ENCODE measurements at regions not wholly inside any gene's neighbourhood (a gene's known extent, or its start where the extent isn't known, plus 50 kb on each side); places are given as distances from the start of the nearest gene placed in this dataset.
A peak's percentile ranks its signal among the peaks of the same experiment; 100 is the strongest.

GRCh38 chr2:51998890-51999289 lies 967.0 kb upstream of the NRXN1 start:
- H3K36me3 ChIP-seq, result no peaks in the 10 kb centered on the region
- 91 to 94% methylated on average over 3 of the region's 3 CpGs for WGBS, 2 donors
- H3K9me3 ChIP-seq, result no peaks in the 10 kb centered on the region
- intact Hi-C loops (cut with DNase I), result no loop called here
- no peaks in the 10 kb centered on the region for H3K27me3 ChIP-seq
- no peak for TF ChIP-seq POLR2A (IDR thresholded peaks at IDR 0.05)
- TF ChIP-seq EP300 (IDR thresholded peaks at IDR 0.05), result no peak
- no peak for TF ChIP-seq POLR2AphosphoS5 (IDR thresholded peaks at IDR 0.05)
- TF ChIP-seq, protein P1, sequence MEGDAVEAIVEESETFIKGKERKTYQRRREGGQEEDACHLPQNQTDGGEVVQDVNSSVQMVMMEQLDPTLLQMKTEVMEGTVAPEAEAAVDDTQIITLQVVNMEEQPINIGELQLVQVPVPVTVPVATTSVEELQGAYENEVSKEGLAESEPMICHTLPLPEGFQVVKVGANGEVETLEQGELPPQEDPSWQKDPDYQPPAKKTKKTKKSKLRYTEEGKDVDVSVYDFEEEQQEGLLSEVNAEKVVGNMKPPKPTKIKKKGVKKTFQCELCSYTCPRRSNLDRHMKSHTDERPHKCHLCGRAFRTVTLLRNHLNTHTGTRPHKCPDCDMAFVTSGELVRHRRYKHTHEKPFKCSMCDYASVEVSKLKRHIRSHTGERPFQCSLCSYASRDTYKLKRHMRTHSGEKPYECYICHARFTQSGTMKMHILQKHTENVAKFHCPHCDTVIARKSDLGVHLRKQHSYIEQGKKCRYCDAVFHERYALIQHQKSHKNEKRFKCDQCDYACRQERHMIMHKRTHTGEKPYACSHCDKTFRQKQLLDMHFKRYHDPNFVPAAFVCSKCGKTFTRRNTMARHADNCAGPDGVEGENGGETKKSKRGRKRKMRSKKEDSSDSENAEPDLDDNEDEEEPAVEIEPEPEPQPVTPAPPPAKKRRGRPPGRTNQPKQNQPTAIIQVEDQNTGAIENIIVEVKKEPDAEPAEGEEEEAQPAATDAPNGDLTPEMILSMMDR (IDR thresholded peaks at IDR 0.05), result no peak
- no peak overlapping the region for H3K27ac ChIP-seq
- H3K4me3 ChIP-seq, result no peak overlapping the region
- H3K4me1 ChIP-seq, result no peaks in the 10 kb centered on the region
- peak; percentile 54 for DNase-seq

- no peak for DNase-seq
- Histone ChIP-seq H3K36me3 (no peaks in the 10 kb centered on the region), H3K9me3 (no peaks in the 10 kb centered on the region), H3K4me3 (no peak overlapping the region), H3K4me1 (no peaks in the 10 kb centered on the region), H3K27ac (no peak overlapping the region), H3K27me3 (no peaks in the 10 kb centered on the region)
- no peak for TF ChIP-seq EP300 (IDR thresholded peaks at IDR 0.05)
- TF ChIP-seq POLR2A (IDR thresholded peaks at IDR 0.05), result no peak
- TF ChIP-seq, protein P1 (IDR thresholded peaks at IDR 0.05), result no peak
- TF ChIP-seq POLR2AphosphoS5 (IDR thresholded peaks at IDR 0.05), result no peak
- intact Hi-C loops (cut with DNase I), result no loop called here
- WGBS, 2 donors, result 87 to 99% methylated on average over 2 of the region's 2 CpGs
Observed at GRCh38 chr2:51997571-51997970, 965.6 kb upstream of the NRXN1 start.

GRCh38 chr2:51995293-51995692 lies 963.4 kb upstream of the NRXN1 start:
- intact Hi-C loops (cut with DNase I), result no loop called here
- Histone ChIP-seq H3K27ac (no peak overlapping the region), H3K4me1 (peaks cover 0 to 6% (median 0%) of the 10 kb centered on the region in 4 donors), H3K36me3 (no peaks in the 10 kb centered on the region), H3K27me3 (no peaks in the 10 kb centered on the region), H3K9me3 (no peaks in the 10 kb centered on the region), H3K4me3 (no peak overlapping the region)
- TF ChIP-seq EP300 (IDR thresholded peaks at IDR 0.05) (no peak), POLR2AphosphoS5 (IDR thresholded peaks at IDR 0.05) (no peak), POLR2A (IDR thresholded peaks at IDR 0.05) (no peak)
- TF ChIP-seq, protein P1 (IDR thresholded peaks at IDR 0.05), result no peak
- no peak for DNase-seq
- WGBS, 2 donors, result 9 to 56% methylated on average over 1 of the region's 1 CpG

- intact Hi-C loops (cut with DNase I), result no loop called here
- Histone ChIP-seq H3K4me3 (no peak overlapping the region), H3K4me1 (peaks cover 0 to 6% (median 0%) of the 10 kb centered on the region in 4 donors), H3K9me3 (no peaks in the 10 kb centered on the region), H3K36me3 (no peaks in the 10 kb centered on the region), H3K27ac (no peak overlapping the region), H3K27me3 (no peaks in the 10 kb centered on the region)
- no peak for DNase-seq
- 27 to 67% methylated on average over 1 of the region's 1 CpG for WGBS, 2 donors
- TF ChIP-seq POLR2A (IDR thresholded peaks at IDR 0.05) (no peak), POLR2AphosphoS5 (IDR thresholded peaks at IDR 0.05) (no peak), EP300 (IDR thresholded peaks at IDR 0.05) (no peak)
- TF ChIP-seq, protein P1 (IDR thresholded peaks at IDR 0.05), result no peak
Observed at GRCh38 chr2:51994123-51994763, 962.3 kb upstream of the NRXN1 start.

GRCh38 chr2:51990684-51991083 lies 958.8 kb upstream of the NRXN1 start:
- TF ChIP-seq POLR2A (IDR thresholded peaks at IDR 0.05) (no peak), POLR2AphosphoS5 (IDR thresholded peaks at IDR 0.05) (no peak), EP300 (IDR thresholded peaks at IDR 0.05) (no peak)
- TF ChIP-seq, protein P1 (IDR thresholded peaks at IDR 0.05), result no peak
- H3K4me3 ChIP-seq, result no peak overlapping the region

More at GRCh38 chr2:51990684-51991083, 958.8 kb upstream of the NRXN1 start:
- H3K27ac ChIP-seq, result no peak overlapping the region
- H3K4me1 ChIP-seq, result peaks cover 0 to 6% (median 0%) of the 10 kb centered on the region in 4 donors
- no peaks in the 10 kb centered on the region for H3K9me3 ChIP-seq
- no peaks in the 10 kb centered on the region for H3K36me3 ChIP-seq
- H3K27me3 ChIP-seq, result no peaks in the 10 kb centered on the region
- DNase-seq, result no peak
- intact Hi-C loops (cut with DNase I), result no loop called here

Measured in sigmoid colon (tissue), 6 donors.